ENCODE measurements at regions not wholly inside any gene's neighbourhood (a gene's known extent, or its start where the extent isn't known, plus 50 kb on each side); places are given as distances from the start of the nearest gene placed in this dataset.

GRCh38 chr20:39943336-39943735 is 745.7 kb downstream of the MAFB start:
- WGBS (ENCODE audit: insufficient coverage): no CpG with 5 or more reads among the region's 6 CpGs
- H3K27ac ChIP-seq (ENCODE audit: low read depth in 1 of 2, low read length in 2 of 2): no peak overlapping the region
- no peaks in the 10 kb centered on the region for H3K9me3 ChIP-seq (replicated peaks in 1 of 2; ENCODE audit: control insufficient read depth in 1 of 2, insufficient read depth in 1 of 2, low read length in 2 of 2)
- H3K9ac ChIP-seq (ENCODE audit: insufficient read depth, low read length, poor library complexity, severe bottlenecking): no peak overlapping the region
- intact Hi-C loops (cut with micrococcal nuclease): no loop called here
- no peak overlapping the region for H3K4me3 ChIP-seq (replicated peaks in 1 of 3; ENCODE audit: low read depth in 2 of 3, low read length in 3 of 3)
- no peak overlapping the region for H3K4me2 ChIP-seq (replicated peaks; ENCODE audit: extremely low read depth, low read length, poor library complexity, severe bottlenecking)
- DNase-seq: no peak
- H3K27me3 ChIP-seq (ENCODE audit: control insufficient read depth in 2 of 2, insufficient read depth in 2 of 2, low read length in 2 of 2): no peaks in the 10 kb centered on the region
- TF ChIP-seq CTCF (IDR thresholded peaks at IDR 0.05): no peak
- no peaks in the 10 kb centered on the region for H4K20me1 ChIP-seq (ENCODE audit: insufficient read depth, low read length)
- Mint-ChIP-seq H3K4me3 (no peak overlapping the region), H3K27ac (no peak overlapping the region), H3K4me1 (no peaks in the 10 kb centered on the region), H3K36me3 (no peaks in the 10 kb centered on the region), H3K9me3 (peaks cover 0 to 3% (median 0%) of the 10 kb centered on the region in 7 donors), H3K27me3 (ENCODE audit: low read depth in 3 of 3) (peaks cover 0 to 2% (median 0%) of the 10 kb centered on the region in 3 donors)
- no peaks in the 10 kb centered on the region for H3K79me2 ChIP-seq (ENCODE audit: insufficient read depth, low read length)
- no peak overlapping the region for H2AFZ ChIP-seq (ENCODE audit: insufficient read depth, low read depth, low read length, poor library complexity, severe bottlenecking)
- no peaks in the 10 kb centered on the region for H3K4me1 ChIP-seq (ENCODE audit: control insufficient read depth in 1 of 2, insufficient read depth in 2 of 2, low read length in 2 of 2)
- H3K36me3 ChIP-seq (replicated peaks in 1 of 2; ENCODE audit: control insufficient read depth in 1 of 2, insufficient read depth in 2 of 2, low read length in 2 of 2): no peaks in the 10 kb centered on the region

GRCh38 chr20:39941245-39941644 is 747.8 kb downstream of the MAFB start:
- Histone ChIP-seq H2AFZ (ENCODE audit: insufficient read depth, low read depth, low read length, poor library complexity, severe bottlenecking) (no peak overlapping the region), H3K27ac (ENCODE audit: low read depth in 1 of 2, low read length in 2 of 2) (no peak overlapping the region), H4K20me1 (ENCODE audit: insufficient read depth, low read length) (no peaks in the 10 kb centered on the region), H3K4me1 (ENCODE audit: control insufficient read depth in 1 of 2, insufficient read depth in 2 of 2, low read length in 2 of 2) (no peaks in the 10 kb centered on the region), H3K36me3 (replicated peaks in 1 of 2; ENCODE audit: control insufficient read depth in 1 of 2, insufficient read depth in 2 of 2, low read length in 2 of 2) (no peaks in the 10 kb centered on the region), H3K4me2 (replicated peaks; ENCODE audit: extremely low read depth, low read length, poor library complexity, severe bottlenecking) (no peak overlapping the region), H3K27me3 (ENCODE audit: control insufficient read depth in 2 of 2, insufficient read depth in 2 of 2, low read length in 2 of 2) (no peaks in the 10 kb centered on the region), H3K9me3 (replicated peaks in 1 of 2; ENCODE audit: control insufficient read depth in 1 of 2, insufficient read depth in 1 of 2, low read length in 2 of 2) (no peaks in the 10 kb centered on the region), H3K9ac (ENCODE audit: insufficient read depth, low read length, poor library complexity, severe bottlenecking) (no peak overlapping the region), H3K79me2 (ENCODE audit: insufficient read depth, low read length) (no peaks in the 10 kb centered on the region), H3K4me3 (replicated peaks in 1 of 3; ENCODE audit: low read depth in 2 of 3, low read length in 3 of 3) (no peak overlapping the region)
- Mint-ChIP-seq H3K36me3 (no peaks in the 10 kb centered on the region), H3K4me1 (no peaks in the 10 kb centered on the region), H3K27ac (no peak overlapping the region), H3K27me3 (ENCODE audit: low read depth in 3 of 3) (peaks cover 2 to 6% (median 5%) of the 10 kb centered on the region in 3 donors), H3K4me3 (no peak overlapping the region), H3K9me3 (peaks cover 0 to 6% (median 0%) of the 10 kb centered on the region in 7 donors)
- no peak for TF ChIP-seq CTCF (IDR thresholded peaks at IDR 0.05)
- intact Hi-C loops (cut with micrococcal nuclease): no loop called here
- no peak for DNase-seq
- WGBS (ENCODE audit: insufficient coverage): 100% methylated on average over 1 of the region's 1 CpG
